DMS 273 (cell line): ENCODE measurements at regions not wholly inside any gene's neighbourhood (a gene's known extent, or its start where the extent isn't known, plus 50 kb on each side); places are given as distances from the start of the nearest gene placed in this dataset.

ENCODE experiments used
- DNase-seq: peaks from one replicate; lab custom pipeline; 2025; ENCODE audit not compliant: unreplicated experiment; lab: John Stamatoyannopoulos, UW

DNA sequence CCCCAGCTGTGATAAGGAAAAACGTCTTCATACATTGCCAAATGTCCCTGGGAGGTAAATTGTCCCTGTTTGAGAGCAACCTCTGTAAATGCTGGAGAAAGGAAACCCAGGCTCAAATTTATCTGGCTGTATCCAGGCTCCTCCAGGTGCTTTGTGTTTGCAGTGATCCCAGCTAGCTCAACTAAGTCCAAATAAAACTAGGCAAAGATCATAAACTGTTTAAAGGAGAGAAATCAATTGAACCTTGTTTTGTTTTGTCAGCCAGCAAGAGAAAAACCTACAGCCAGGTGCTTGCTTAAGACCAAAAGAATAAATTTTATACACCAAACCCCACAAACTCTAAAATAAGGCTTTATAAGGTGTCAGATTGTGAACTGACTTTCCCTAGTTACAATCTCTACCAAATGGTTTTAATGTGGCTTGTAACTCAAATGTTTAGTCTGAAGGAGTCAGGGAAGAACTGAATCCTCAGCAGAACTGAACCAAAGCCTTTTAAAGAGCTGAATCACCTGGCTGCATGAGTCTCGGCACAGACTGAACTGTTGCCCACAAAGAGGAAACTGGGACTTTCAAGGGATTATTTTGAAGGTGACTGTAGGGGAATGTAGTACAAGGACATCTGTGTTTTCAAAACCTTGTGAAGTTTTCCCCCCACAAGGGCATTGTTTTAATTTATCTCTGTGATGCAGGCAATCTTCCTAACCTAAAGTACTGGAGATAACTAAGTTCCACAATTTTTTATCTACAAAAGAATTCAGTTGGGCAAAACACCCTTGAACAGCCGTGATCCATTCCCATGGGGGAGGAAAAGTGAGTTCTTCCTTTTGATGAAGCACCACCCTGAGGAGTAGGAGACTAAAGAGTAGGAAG, 201.7 kb upstream of the TARS1 start:
- no peak for DNase-seq

- DNase-seq: no peak
Observed at GRCh38 chr5:33240558-33240957, 200.2 kb upstream of the TARS1 start.

DNA sequence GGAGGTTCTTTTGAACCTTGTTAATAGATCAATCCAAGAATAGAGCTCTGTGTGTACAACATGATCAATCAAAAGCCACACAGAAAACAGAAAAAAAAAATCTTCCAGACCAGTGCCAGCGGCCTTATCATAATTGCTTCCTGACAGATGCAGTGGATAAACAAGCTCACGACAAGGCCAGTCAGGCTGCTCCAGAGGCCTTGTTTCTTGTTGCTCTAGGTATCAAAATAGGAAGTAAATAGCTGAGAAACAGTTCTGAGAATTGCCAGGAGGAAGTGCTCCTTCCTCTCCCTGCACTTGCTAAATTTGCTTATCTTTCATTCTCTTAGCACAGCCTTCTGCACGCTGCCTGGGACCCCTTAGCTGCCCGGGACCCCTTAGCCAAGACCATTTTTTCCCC, 199.0 kb upstream of the TARS1 start:
- no peak for DNase-seq

DNA sequence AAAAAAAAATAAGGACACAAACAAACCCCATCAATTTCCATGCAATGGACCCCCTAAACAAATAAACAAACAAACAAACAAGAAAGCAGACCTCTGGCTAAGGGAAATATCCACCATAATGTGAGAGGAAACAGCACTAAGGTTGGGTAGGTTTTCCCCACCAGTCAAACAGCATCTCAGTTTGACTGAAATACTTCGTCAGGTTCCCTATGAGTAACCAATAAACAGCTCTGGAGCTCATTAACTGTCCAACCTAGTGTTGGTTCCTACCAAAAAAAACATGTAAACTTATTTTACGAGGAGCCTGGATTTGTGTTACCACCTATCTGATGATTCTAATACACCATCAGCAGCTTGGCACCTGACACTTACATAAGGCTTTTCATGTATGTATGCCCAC, 198.5 kb upstream of the TARS1 start:
- no peak for DNase-seq

DNA sequence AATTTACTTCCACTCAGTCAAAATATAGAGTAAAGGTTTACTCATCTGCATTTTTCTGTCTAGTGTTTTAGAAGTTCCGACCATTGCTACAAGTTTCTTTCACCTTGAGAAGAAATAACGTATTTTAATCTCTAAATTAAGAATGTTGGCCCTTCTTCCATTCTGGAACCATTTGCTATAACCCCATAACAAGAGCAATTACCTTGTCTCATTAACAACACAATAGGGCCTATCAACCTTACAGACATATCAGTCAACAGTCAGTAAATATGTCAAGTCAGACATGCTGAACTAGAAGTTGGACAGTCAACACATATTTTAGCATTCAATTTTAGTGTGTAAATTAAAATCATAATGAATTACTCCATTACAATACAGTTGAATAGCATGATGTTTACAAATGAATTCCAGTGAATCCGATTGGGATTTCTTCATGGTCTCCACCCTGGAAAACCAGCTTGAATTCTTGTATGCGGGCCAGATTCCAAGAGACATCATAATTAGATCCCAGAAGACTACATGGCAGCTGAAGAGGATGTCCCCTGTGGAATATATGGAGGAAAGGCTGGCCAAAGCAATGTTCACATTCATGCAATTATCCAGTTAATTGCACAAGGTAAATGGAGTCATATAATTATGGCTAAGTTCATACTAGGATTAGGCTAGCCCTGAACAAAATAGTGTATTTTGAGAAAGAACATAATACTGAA, 196.2 kb upstream of the TARS1 start:
- no peak for DNase-seq

DNA sequence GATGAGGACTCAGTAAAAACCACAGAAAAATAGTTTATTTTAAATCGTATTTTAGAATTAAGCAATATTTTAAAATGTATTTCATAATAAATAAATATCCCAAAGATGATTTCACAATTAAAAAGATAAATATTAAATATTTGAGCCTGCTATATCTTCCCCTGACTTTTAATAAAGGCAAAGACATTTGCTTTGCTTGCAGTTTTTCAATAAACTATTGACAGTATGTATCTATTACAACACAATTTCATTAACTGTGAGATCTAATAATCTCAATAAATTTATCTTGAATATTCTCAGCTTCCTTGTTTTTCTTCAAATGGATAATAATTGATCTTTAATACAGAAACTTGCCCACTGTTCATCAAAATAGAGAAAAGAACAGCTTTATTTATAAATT, 186.2 kb upstream of the TARS1 start:
- no peak for DNase-seq

- DNase-seq: no peak
Observed at GRCh38 chr5:33257807-33258429, 182.8 kb upstream of the TARS1 start.

- DNase-seq: no peak
Observed at GRCh38 chr5:33258553-33258952, 182.2 kb upstream of the TARS1 start.

DNA sequence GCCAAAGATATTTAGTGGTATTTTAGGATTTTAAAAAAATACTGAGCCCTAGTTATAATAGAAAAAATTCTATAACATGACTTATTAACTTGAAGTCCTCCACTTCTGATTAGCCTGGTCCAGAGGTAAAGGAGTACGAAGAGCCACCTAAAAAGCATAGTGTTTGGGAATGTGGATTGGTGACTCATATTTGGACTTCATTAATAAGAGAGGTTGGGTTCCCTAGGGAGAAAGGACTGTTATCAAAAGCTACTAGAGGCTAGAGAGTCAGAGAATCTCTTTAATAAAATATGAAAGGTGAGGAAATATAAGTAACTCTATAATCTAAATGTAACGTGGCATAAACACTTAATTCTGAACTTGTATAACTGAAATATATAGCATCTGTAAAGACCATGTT, 180.7 kb upstream of the TARS1 start:
- DNase-seq: no peak

DNA sequence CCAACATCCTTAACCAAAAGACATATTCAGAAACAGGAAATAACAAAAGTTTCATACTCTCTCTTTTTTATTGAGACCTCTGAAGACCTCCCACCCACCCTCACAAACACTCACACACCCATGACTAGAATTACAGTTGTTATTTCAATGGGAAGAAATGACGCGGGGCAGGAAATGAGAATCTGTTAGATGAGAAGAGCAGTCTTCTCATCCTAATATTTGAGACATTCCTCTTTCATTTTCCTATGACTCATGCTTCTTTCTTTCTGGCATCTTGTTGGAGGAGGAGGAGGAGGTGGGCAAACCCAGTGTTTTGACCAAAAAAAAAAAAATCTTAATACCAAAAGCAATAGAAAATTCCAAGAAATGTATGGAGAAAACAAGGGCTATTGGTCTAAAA, 179.5 kb upstream of the TARS1 start:
- DNase-seq: no peak

DNA sequence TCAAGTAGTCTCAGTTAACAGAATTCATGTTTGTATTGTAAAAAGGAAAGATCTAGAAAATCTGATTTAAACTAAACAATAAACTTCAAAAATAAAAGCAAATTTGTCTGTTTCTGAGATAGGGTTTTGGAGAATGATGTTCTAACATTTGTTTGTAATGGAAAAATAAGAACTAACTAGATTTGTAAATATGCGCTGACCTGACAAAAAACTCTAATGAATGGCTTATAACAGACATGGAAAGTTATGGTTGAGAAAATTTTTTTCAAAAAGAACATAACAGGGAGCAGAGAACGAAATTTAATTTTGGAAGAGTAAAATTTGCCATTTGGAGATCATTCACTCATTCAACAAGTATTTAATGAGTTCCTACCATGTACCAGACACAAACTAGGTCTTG, 179.0 kb upstream of the TARS1 start:
- no peak for DNase-seq

DNA sequence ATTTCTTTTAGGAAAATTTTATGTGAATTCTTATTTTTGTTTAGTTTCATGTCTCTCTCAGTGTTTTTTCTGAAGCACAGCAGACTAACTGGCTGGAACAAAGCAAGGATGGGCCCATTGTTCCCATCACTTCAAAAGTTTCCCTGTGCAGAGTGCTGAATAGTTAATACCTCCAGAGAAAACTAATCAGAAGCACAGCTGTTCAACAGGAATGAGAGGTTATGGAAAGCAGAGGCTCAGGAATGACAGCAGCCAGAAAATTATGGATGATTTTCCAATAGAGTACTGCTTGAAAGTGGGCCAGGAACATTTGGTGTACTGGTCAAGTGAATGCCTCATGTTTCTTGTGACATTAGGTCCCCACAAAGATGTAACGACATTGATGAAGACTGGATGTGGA, 173.0 kb upstream of the TARS1 start:
- DNase-seq: no peak

GRCh38 chr5:33268374-33268773, 172.4 kb upstream of the TARS1 start:
- DNase-seq: no peak

DNA sequence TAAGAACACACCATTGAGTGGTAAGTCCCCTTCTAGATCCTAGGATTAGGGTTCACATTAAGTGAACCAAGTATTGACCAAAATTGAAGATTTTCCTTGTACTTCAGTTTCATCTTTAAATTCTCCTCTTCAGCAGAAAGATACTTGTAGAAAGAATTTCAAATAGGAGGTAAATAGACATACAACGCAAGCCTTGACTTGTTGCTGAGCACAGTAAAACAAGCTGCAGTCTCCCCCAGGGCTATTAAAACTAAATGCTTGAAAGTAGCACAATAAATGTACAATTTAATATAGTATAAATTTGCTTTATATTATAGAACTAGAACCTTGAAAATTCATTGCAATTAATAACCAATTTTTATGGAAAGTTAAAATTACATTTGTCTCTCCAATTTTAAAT, 170.1 kb upstream of the TARS1 start:
- no peak for DNase-seq

- DNase-seq: no peak
Observed at GRCh38 chr5:33271606-33272005, 169.2 kb upstream of the TARS1 start.

GRCh38 chr5:33272288-33272687, 168.5 kb upstream of the TARS1 start:
- no peak for DNase-seq

DNA sequence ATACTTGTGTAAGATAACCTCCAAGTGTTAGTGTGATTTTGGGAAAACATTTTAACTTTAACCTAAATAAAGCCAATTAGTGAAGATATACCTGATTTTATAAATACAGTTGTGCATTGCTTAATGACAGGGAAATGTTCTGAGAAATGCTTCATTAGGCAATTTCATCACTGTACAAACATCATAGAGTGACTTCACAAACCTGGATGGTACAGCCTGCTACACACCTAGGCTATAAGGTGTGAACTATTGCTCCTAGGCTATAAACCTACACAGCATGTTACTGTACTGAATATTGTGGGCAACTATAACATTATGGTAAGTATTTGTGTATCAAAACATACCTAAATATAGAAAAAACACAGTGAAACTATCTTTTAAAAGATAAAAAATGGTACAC, 166.8 kb upstream of the TARS1 start:
- DNase-seq: no peak

DNA sequence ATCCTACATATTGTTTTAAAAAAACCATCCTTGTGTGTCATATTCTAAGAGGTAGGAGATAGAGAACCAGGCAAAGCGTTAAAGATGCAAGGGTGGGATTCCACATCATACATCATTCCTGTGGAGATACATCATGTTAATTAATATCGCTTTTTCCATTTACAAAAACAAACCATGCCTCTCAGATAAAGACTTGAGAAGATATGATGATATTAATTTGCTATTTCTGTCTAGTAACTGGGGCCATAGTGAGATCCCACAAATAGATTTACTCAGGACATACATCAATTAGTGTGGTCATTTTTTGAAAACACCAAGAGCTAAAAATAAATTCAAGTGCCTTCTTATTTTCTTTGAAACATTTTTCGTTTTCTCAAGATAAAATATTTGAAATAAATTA, 165.4 kb upstream of the TARS1 start:
- no peak for DNase-seq

GRCh38 chr5:33275921-33276627, 164.7 kb upstream of the TARS1 start:
- no peak for DNase-seq

DNA sequence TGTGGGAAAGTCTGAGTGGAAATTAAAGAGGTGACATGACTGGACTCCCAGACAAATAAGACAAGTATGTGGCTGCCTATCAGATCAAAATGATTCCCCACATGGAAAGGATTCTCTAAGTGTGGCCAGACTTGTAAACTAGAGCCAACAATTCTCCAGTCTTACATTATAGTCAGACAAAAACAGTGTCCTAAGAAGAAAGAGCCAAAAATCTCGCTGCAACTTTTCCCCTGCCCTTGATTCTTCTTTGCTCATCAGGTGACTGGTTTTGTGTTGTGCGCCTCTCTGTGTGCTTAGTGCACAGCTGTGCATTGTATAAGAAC, 164.2 kb upstream of the TARS1 start:
- no peak for DNase-seq

DNA sequence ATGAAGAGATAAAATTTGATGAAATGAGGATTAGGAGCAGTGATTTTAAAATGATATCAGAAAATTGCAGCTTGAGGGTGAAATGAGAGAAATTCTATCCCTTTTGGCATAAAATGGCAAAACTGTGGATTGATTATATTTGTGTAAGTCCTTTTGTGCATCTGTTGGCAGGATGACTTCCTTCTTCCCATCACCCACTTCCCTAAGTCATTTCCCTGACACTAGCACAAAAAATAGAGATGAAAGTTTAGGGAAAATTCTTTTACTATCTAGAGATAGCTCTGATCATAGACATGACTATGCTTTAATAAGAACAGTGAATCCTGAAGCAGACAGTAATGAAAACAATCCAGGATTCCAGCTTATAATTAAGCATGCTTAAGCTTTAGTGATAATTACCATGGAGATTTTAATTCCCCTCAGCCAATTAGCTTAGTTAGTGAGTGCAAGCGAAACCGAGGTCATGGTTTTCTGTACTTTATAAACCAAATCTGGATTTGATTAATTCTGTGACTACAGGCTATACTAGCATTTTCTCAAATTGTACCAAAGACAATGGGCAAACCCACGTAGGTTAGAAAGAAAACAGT, 163.6 kb upstream of the TARS1 start:
- no peak for DNase-seq
